H9 (cell line): ENCODE measurements at regions not wholly inside any gene's neighbourhood (a gene's known extent, or its start where the extent isn't known, plus 50 kb on each side); places are given as distances from the start of the nearest gene placed in this dataset.

ENCODE experiments used
- DNase-seq: peaks from one replicate; pipeline ENCODE4 v3.0.0-alpha.2; 2017
- H2AFZ ChIP-seq: one replicate; pipeline ENCODE4 v1.6.1; 2013; ENCODE audit warnings: mild to moderate bottlenecking, low read length, control low read depth, moderate library complexity
- H2AK5ac ChIP-seq: 2 replicates; pipeline ENCODE4 v1.6.1; 2013; ENCODE audit warnings: low read length, control low read depth, mixed read lengths; ENCODE audit not compliant: insufficient read length
- H2BK120ac ChIP-seq: one replicate; pipeline ENCODE4 v1.6.1; 2013; ENCODE audit warnings: low read depth, mild to moderate bottlenecking, low read length, control low read depth, inconsistent platforms; ENCODE audit not compliant: poor library complexity, severe bottlenecking
- H2BK12ac ChIP-seq: 2 replicates; pipeline ENCODE4 v1.6.1; 2013; ENCODE audit warnings: low read length, control low read depth, mixed read lengths, low read depth; ENCODE audit not compliant: insufficient read length
- H2BK15ac ChIP-seq: 2 replicates; pipeline ENCODE4 v1.6.1; 2013; ENCODE audit warnings: low read depth, low read length, control low read depth
- H2BK20ac ChIP-seq: one replicate; pipeline ENCODE4 v1.6.1; 2013; ENCODE audit warnings: low read depth, mild to moderate bottlenecking, low read length, control low read depth, inconsistent platforms; ENCODE audit not compliant: poor library complexity, severe bottlenecking
- H2BK5ac ChIP-seq: 2 replicates; pipeline ENCODE4 v1.6.1; 2013; ENCODE audit warnings: low read length, control low read depth, mixed read lengths; ENCODE audit not compliant: insufficient read length
- H3K14ac ChIP-seq: 2 replicates; pipeline ENCODE4 v1.6.1; 2013; ENCODE audit warnings: low read length, control low read depth; ENCODE audit not compliant: insufficient read depth
- H3K18ac ChIP-seq: 2 replicates; pipeline ENCODE4 v1.6.1; 2013; ENCODE audit warnings: low read depth, mild to moderate bottlenecking, mixed read lengths, low read length, control low read depth; ENCODE audit not compliant: insufficient read length
- H3K23ac ChIP-seq: 2 replicates; pipeline ENCODE4 v1.6.1; 2013; ENCODE audit warnings: low read length, control low read depth, mixed read lengths, low read depth; ENCODE audit not compliant: insufficient read length
- H3K23me2 ChIP-seq: 2 replicates; pipeline ENCODE4 v1.6.1; 2013; ENCODE audit warnings: low read depth, mild to moderate bottlenecking, mixed read lengths, low read length, control low read depth; ENCODE audit not compliant: insufficient read length, poor library complexity, severe bottlenecking
- H3K27ac ChIP-seq: 2 replicates; pipeline ENCODE4 v1.5.1; 2013; ENCODE audit warnings: low read length, control low read depth, mixed read lengths, low read depth; ENCODE audit not compliant: insufficient read length
- H3K27me3 ChIP-seq: 2 replicates; pipeline ENCODE4 v1.6.1; 2013; ENCODE audit warnings: low read length, control low read depth, inconsistent platforms; ENCODE audit not compliant: insufficient read depth
- H3K4ac ChIP-seq: 2 replicates; pipeline ENCODE4 v1.6.1; 2013; ENCODE audit warnings: low read depth, mild to moderate bottlenecking, control low read depth, inconsistent platforms, low read length, moderate library complexity
- H3K4me1 ChIP-seq: 2 replicates; pipeline ENCODE4 v1.6.1; 2013; ENCODE audit warnings: low read length, control low read depth, inconsistent platforms; ENCODE audit not compliant: insufficient read depth
- H3K4me2 ChIP-seq: 2 replicates; pipeline ENCODE4 v1.6.1; 2013; ENCODE audit warnings: low read length, control low read depth, mixed read lengths; ENCODE audit not compliant: insufficient read length, insufficient read depth
- H3K56ac ChIP-seq: 2 replicates; pipeline ENCODE4 v1.6.1; 2013; ENCODE audit warnings: low read depth, mild to moderate bottlenecking, mixed read lengths, low read length, control low read depth; ENCODE audit not compliant: insufficient read length
- H3K79me1 ChIP-seq: 2 replicates; pipeline ENCODE4 v1.6.1; 2013; ENCODE audit warnings: low read depth, mild to moderate bottlenecking, moderate library complexity, low read length, control low read depth, inconsistent platforms; ENCODE audit not compliant: insufficient read depth, poor library complexity, severe bottlenecking
- H3K79me2 ChIP-seq: 2 replicates; pipeline ENCODE4 v1.6.1; 2013; ENCODE audit warnings: low read length, control low read depth, inconsistent platforms; ENCODE audit not compliant: insufficient read depth
- H3K9ac ChIP-seq: 2 replicates; pipeline ENCODE4 v1.6.1; 2013; ENCODE audit warnings: low read length, control low read depth, mixed read lengths; ENCODE audit not compliant: insufficient read length; ENCODE audit errors: extremely low read depth
- H3K9me3 ChIP-seq: one replicate; pipeline ENCODE4 v1.6.1; 2013; ENCODE audit warnings: low read depth, low read length, inconsistent platforms; ENCODE audit not compliant: control insufficient read depth
- H3T11ph ChIP-seq: one replicate; pipeline ENCODE4 v1.6.1; 2013; ENCODE audit warnings: mild to moderate bottlenecking, low read length, control low read depth, inconsistent platforms
- H4K20me1 ChIP-seq: one replicate; pipeline ENCODE4 v1.6.1; 2013; ENCODE audit not compliant: control insufficient read depth, insufficient read length, insufficient read depth
- H4K5ac ChIP-seq: 2 replicates; pipeline ENCODE4 v1.6.1; 2013; ENCODE audit warnings: low read depth, mild to moderate bottlenecking, mixed read lengths, low read length, control low read depth; ENCODE audit not compliant: insufficient read length
- H4K8ac ChIP-seq: replicated peaks from 2 replicates; pipeline ENCODE4 v1.6.1; 2013; ENCODE audit warnings: low read length, control low read depth, mixed read lengths, low read depth; ENCODE audit not compliant: insufficient read length
- H4K91ac ChIP-seq: 2 replicates; pipeline ENCODE4 v1.6.1; 2013; ENCODE audit warnings: low read depth, mild to moderate bottlenecking, moderate library complexity, mixed read lengths, low read length, control low read depth; ENCODE audit not compliant: insufficient read length
- H3K27ac Mint-ChIP-seq, 3 experiments: 2 replicates in 2 of 3; 3 replicates in 1 of 3; pipeline ENCODE4 v1.8.0; 2020 to 2021; ENCODE audit warnings: mixed read lengths in 3 of 3, mild to moderate bottlenecking in 1 of 3, moderate library complexity in 1 of 3
- H3K27me3 Mint-ChIP-seq: 2 replicates; pipeline ENCODE4 v1.8.0; 2021; ENCODE audit warnings: low read depth, mild to moderate bottlenecking, moderate library complexity, mixed read lengths
- H3K36me3 Mint-ChIP-seq, 3 experiments: 2 replicates in 2 of 3; 3 replicates in 1 of 3; pipeline ENCODE4 v1.8.0; 2020 to 2021; ENCODE audit warnings: low read depth in 3 of 3, mixed read lengths in 3 of 3; ENCODE audit not compliant: insufficient read depth in 1 of 3
- H3K4me1 Mint-ChIP-seq, 2 experiments: 2 replicates each; pipeline ENCODE4 v1.8.0; 2020; ENCODE audit warnings: mixed read lengths in 2 of 2
- H3K4me3 Mint-ChIP-seq, 2 experiments: 2 replicates in 1 of 2; 3 replicates in 1 of 2; pipeline ENCODE4 v1.8.0; 2020 to 2021; ENCODE audit warnings: mild to moderate bottlenecking in 2 of 2, mixed read lengths in 2 of 2, moderate library complexity in 1 of 2
- H3K9me3 Mint-ChIP-seq, 2 experiments: 2 replicates in 1 of 2; 3 replicates in 1 of 2; pipeline ENCODE4 v1.8.0; 2020; ENCODE audit warnings: mild to moderate bottlenecking in 2 of 2, mixed read lengths in 2 of 2, moderate library complexity in 1 of 2
- WGBS: extraction: QIAGEN DNeasy Blood & Tissue Kit; methylation state at CpG from one replicate; pipeline ENCODE4 v1.1.7; 2013; ENCODE audit warnings: missing lambda C conversion rate, low lambda C conversion rate, mixed read lengths; ENCODE audit not compliant: insufficient read length; ENCODE audit errors: extremely low coverage; 5-methylcytosine and 5-hydroxymethylcytosine counted together
- TF ChIP-seq, protein P1 (sequence below): fragments of 200-600 bp; sonication (generic); conservative IDR thresholded peaks from 3 replicates; pipeline ENCODE4 v1.8.0; 2021; ENCODE audit warnings: antibody characterized with exemption, mild to moderate bottlenecking

DNA sequence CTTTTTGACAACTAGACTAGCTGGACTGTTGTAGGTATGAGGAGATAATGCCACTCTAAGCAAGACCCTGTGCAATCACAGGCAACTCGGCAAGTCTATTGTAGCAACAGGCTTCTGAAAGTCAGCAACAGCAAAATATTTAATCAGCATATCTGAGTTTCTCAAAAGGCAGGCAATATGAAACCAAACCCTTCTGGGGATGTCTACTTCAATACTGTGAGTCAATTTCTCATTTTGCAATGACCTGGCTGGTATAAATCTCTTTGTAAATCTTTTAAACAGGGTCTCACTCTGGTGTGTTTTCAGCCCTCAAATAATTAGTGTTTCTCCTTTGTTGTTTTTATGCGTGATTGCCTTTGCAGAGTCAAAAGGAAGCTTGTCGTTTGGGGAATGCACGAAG lies 1044.5 kb downstream of the NTRK3 start:
- H4K91ac ChIP-seq: no peak overlapping the region
- H3K4me1 Mint-ChIP-seq: peaks cover 9% of the 10 kb centered on the region in 2 experiments
- H2AFZ ChIP-seq: no peak overlapping the region
- H3K79me1 ChIP-seq: no peaks in the 10 kb centered on the region
- no peaks in the 10 kb centered on the region for H3K23me2 ChIP-seq
- H4K8ac ChIP-seq: no peak overlapping the region
- H3K4me3 Mint-ChIP-seq: no peak overlapping the region
- H2AK5ac ChIP-seq: no peak overlapping the region
- no peaks in the 10 kb centered on the region for H3K27me3 ChIP-seq
- peaks cover 6% of the 10 kb centered on the region for H3K27me3 Mint-ChIP-seq
- H3K14ac ChIP-seq: no peak overlapping the region
- no peak overlapping the region for H3K27ac ChIP-seq
- no peak overlapping the region for H3K23ac ChIP-seq
- no peak overlapping the region for H2BK20ac ChIP-seq
- H3K56ac ChIP-seq: no peak overlapping the region
- peaks cover 5% of the 10 kb centered on the region; the same call in 1 of the 2 replicates for H3K4me1 ChIP-seq
- no peak overlapping the region for H2BK5ac ChIP-seq
- TF ChIP-seq, protein P1, sequence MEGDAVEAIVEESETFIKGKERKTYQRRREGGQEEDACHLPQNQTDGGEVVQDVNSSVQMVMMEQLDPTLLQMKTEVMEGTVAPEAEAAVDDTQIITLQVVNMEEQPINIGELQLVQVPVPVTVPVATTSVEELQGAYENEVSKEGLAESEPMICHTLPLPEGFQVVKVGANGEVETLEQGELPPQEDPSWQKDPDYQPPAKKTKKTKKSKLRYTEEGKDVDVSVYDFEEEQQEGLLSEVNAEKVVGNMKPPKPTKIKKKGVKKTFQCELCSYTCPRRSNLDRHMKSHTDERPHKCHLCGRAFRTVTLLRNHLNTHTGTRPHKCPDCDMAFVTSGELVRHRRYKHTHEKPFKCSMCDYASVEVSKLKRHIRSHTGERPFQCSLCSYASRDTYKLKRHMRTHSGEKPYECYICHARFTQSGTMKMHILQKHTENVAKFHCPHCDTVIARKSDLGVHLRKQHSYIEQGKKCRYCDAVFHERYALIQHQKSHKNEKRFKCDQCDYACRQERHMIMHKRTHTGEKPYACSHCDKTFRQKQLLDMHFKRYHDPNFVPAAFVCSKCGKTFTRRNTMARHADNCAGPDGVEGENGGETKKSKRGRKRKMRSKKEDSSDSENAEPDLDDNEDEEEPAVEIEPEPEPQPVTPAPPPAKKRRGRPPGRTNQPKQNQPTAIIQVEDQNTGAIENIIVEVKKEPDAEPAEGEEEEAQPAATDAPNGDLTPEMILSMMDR: no peak
- H3K27ac Mint-ChIP-seq: no peak overlapping the region
- H2BK12ac ChIP-seq: no peak overlapping the region
- H4K20me1 ChIP-seq: no peaks in the 10 kb centered on the region
- DNase-seq: no peak
- no peak overlapping the region for H3K9ac ChIP-seq
- no peak overlapping the region for H3K18ac ChIP-seq
- H2BK15ac ChIP-seq: no peak overlapping the region
- no peak overlapping the region for H3T11ph ChIP-seq
- no CpG with 5 or more reads among the region's 4 CpGs for WGBS
- no peaks in the 10 kb centered on the region for H3K36me3 Mint-ChIP-seq
- no peak overlapping the region for H2BK120ac ChIP-seq
- H3K79me2 ChIP-seq: no peaks in the 10 kb centered on the region
- H3K4me2 ChIP-seq: no peak overlapping the region
- H3K4ac ChIP-seq: no peak overlapping the region
- no peak overlapping the region for H4K5ac ChIP-seq
- H3K9me3 Mint-ChIP-seq: no peaks in the 10 kb centered on the region
- H3K9me3 ChIP-seq: no peaks in the 10 kb centered on the region
